Neuronal stem cell (in vitro differentiated cells): ENCODE measurements at regions not wholly inside any gene's neighbourhood (a gene's known extent, or its start where the extent isn't known, plus 50 kb on each side); places are given as distances from the start of the nearest gene placed in this dataset.

Source experiments
- DNase-seq: peaks from one replicate; pipeline ENCODE4 v3.0.0-alpha.2; 2013; ENCODE audit warnings: low spot score
- H2AFZ ChIP-seq: one replicate; pipeline ENCODE4 v1.6.1; 2013; ENCODE audit warnings: mild to moderate bottlenecking, low read length, inconsistent platforms
- H2AK5ac ChIP-seq: 2 replicates; pipeline ENCODE4 v1.6.1; 2013; ENCODE audit warnings: low read depth, mild to moderate bottlenecking, inconsistent platforms, low read length, moderate library complexity, mixed read lengths
- H2BK120ac ChIP-seq: 2 replicates; pipeline ENCODE4 v1.6.1; 2013; ENCODE audit warnings: low read depth, mild to moderate bottlenecking, inconsistent platforms, low read length, moderate library complexity, mixed read lengths
- H2BK12ac ChIP-seq: one replicate; pipeline ENCODE4 v1.6.1; 2013; ENCODE audit warnings: low read length, inconsistent platforms
- H2BK15ac ChIP-seq: 2 replicates; pipeline ENCODE4 v1.6.1; 2013; ENCODE audit warnings: mild to moderate bottlenecking, low read length, inconsistent platforms, mixed read lengths
- H2BK5ac ChIP-seq: one replicate; pipeline ENCODE4 v1.6.1; 2013; ENCODE audit warnings: inconsistent platforms, mild to moderate bottlenecking, low read length, moderate library complexity
- H3K14ac ChIP-seq: one replicate; pipeline ENCODE4 v1.6.1; 2013; ENCODE audit warnings: low read length, inconsistent platforms
- H3K18ac ChIP-seq: 2 replicates; pipeline ENCODE4 v1.6.1; 2013; ENCODE audit warnings: low read length, inconsistent platforms
- H3K23ac ChIP-seq: 2 replicates; pipeline ENCODE4 v1.6.1; 2013; ENCODE audit warnings: low read depth, mild to moderate bottlenecking, mixed read lengths, low read length, inconsistent platforms; ENCODE audit not compliant: poor library complexity
- H3K27ac ChIP-seq: replicated peaks from 3 replicates; pipeline ENCODE4 v1.5.1; 2013; ENCODE audit warnings: low read length, inconsistent platforms
- H3K27me3 ChIP-seq, 3 experiments: 2 replicates each; pipeline ENCODE4 v1.6.1; 2013; ENCODE audit warnings: low read length in 3 of 3, mild to moderate bottlenecking in 2 of 3, inconsistent platforms in 1 of 3, low read depth in 1 of 3, mixed read lengths in 1 of 3, moderate library complexity in 1 of 3; ENCODE audit not compliant: control insufficient read depth in 3 of 3, insufficient read depth in 3 of 3
- H3K36me3 ChIP-seq, 2 donors: replicated peaks in 1 of 2; 2 replicates each; pipeline ENCODE4 v1.6.1; 2013; ENCODE audit warnings: low read length in 2 of 2; ENCODE audit not compliant: control insufficient read depth in 2 of 2, insufficient read depth in 2 of 2
- H3K4ac ChIP-seq: 2 replicates; pipeline ENCODE4 v1.6.1; 2013; ENCODE audit warnings: inconsistent platforms, mild to moderate bottlenecking, low read length, moderate library complexity
- H3K4me1 ChIP-seq, 2 donors: 1 replicate in 1 of 2; 2 replicates in 1 of 2; pipeline ENCODE4 v1.6.1; 2013; ENCODE audit warnings: low read length in 2 of 2, low read depth in 1 of 2; ENCODE audit not compliant: control insufficient read depth in 2 of 2, insufficient read depth in 1 of 2
- H3K4me2 ChIP-seq: one replicate; pipeline ENCODE4 v1.6.1; 2013; ENCODE audit warnings: mild to moderate bottlenecking, low read length, inconsistent platforms; ENCODE audit not compliant: insufficient read depth, poor library complexity, severe bottlenecking
- H3K4me3 ChIP-seq, 2 donors: 2 replicates each; pipeline ENCODE4 v1.5.1; 2013; ENCODE audit warnings: low read length in 2 of 2, mild to moderate bottlenecking in 2 of 2, inconsistent platforms in 1 of 2, moderate library complexity in 1 of 2
- H3K79me1 ChIP-seq: one replicate; pipeline ENCODE4 v1.6.1; 2013; ENCODE audit warnings: low read depth, mild to moderate bottlenecking, inconsistent platforms, low read length, moderate library complexity
- H3K9ac ChIP-seq: one replicate; pipeline ENCODE4 v1.6.1; 2013; ENCODE audit warnings: mild to moderate bottlenecking, low read depth, low read length, inconsistent platforms; ENCODE audit not compliant: poor library complexity
- H3K9me3 ChIP-seq, 2 donors: replicated peaks in 1 of 2; 2 replicates each; pipeline versions ENCODE3 to v1.6.1; 2013; ENCODE audit warnings: low read length in 2 of 2, mild to moderate bottlenecking in 2 of 2, inconsistent platforms in 1 of 2, low read depth in 1 of 2, mixed read lengths in 1 of 2, moderate library complexity in 1 of 2; ENCODE audit not compliant: control insufficient read depth in 2 of 2, insufficient read depth in 1 of 2
- H4K8ac ChIP-seq: one replicate; pipeline ENCODE4 v1.6.1; 2013; ENCODE audit warnings: low read depth, mild to moderate bottlenecking, inconsistent platforms, low read length, moderate library complexity
- H4K91ac ChIP-seq: one replicate; pipeline ENCODE4 v1.6.1; 2013; ENCODE audit warnings: low read length, low read depth, mild to moderate bottlenecking, inconsistent platforms; ENCODE audit not compliant: poor library complexity
- WGBS, 2 donors: extraction: QIAGEN DNeasy Blood & Tissue Kit; methylation state at CpG; one replicate each; pipeline ENCODE4 v1.1.7; 2013; ENCODE audit warnings: missing lambda C conversion rate in 2 of 2, mixed read lengths in 1 of 2; ENCODE audit not compliant: insufficient read length in 2 of 2, insufficient replicate concordance in 1 of 2; ENCODE audit errors: extremely low coverage in 2 of 2; 5-methylcytosine and 5-hydroxymethylcytosine counted together

DNA sequence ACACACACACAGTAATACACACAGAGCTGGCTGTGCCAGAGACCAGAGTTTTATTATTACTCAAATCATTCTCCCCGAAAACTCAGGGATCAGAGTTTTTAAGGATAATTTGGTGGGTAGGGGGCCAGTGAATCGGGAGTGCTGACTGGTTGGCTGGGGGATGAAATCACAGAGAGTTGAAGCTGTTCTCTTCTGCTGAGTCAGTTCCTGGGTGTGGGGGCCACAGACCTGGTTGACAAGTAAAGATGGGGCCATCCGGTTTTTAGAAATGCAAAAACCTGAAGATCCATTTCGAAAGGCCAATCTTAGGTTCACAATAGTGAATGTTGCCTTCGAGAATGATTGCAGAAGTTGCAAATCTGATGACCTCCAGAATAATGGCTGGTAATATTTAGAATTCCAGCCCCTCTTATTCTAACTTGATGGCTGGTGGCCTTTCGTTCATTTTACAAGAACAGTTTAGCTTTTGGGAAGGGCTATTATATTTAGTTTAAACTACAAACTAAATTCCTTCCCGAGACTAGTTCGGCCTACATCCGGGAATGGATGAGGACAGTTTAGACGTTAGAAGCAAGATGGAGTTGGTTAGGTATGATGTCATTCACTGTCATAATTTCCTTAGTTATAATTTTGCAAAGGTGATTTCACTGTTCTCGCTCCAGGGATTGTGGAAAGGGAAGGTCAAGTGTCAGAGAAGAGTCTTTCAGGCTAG lies 123.2 kb downstream of the KCNJ18 start:
- WGBS, 2 donors, result no CpG with 5 or more reads among the region's 11 CpGs
- H3K9me3 ChIP-seq, result peaks cover 0 to 24% of the 10 kb centered on the region in 2 donors

GRCh38 chr17:21816592-21817567 lies 124.6 kb downstream of the KCNJ18 start:
- Histone ChIP-seq H2BK15ac (no peak overlapping the region), H3K9ac (no peak overlapping the region), H3K36me3 (no peaks in the 10 kb centered on the region), H3K79me1 (no peaks in the 10 kb centered on the region), H2BK120ac (no peak overlapping the region), H3K18ac (no peak overlapping the region), H3K27ac (no peak overlapping the region), H3K4me2 (no peak overlapping the region), H2BK5ac (no peak overlapping the region), H3K14ac (no peak overlapping the region), H3K4ac (no peak overlapping the region), H3K4me3 (no peak overlapping the region), H2AK5ac (no peak overlapping the region), H4K8ac (no peak overlapping the region), H3K9me3 (peaks cover 0 to 28% of the 10 kb centered on the region in 2 donors), H4K91ac (no peak overlapping the region), H3K4me1 (no peaks in the 10 kb centered on the region), H3K23ac (no peak overlapping the region), H3K27me3 (peaks cover 2 to 3% (median 3%) of the 10 kb centered on the region in 3 experiments), H2BK12ac (no peak overlapping the region), H2AFZ (no peak overlapping the region)
- WGBS, 2 donors, result no CpG with 5 or more reads among the region's 15 CpGs
- no peak for DNase-seq

More for the DNA sequence above, 123.2 kb downstream of the KCNJ18 start:
- H2BK12ac ChIP-seq, result no peak overlapping the region
- no peak overlapping the region for H3K23ac ChIP-seq
- H3K14ac ChIP-seq, result no peak overlapping the region
- no peaks in the 10 kb centered on the region for H3K4me1 ChIP-seq
- H4K91ac ChIP-seq, result no peak overlapping the region
- no peak overlapping the region for H4K8ac ChIP-seq
- no peak overlapping the region for H3K4ac ChIP-seq
- H3K9ac ChIP-seq, result no peak overlapping the region
- no peaks in the 10 kb centered on the region for H3K79me1 ChIP-seq
- H2BK5ac ChIP-seq, result no peak overlapping the region
- H3K18ac ChIP-seq, result no peak overlapping the region
- no peak overlapping the region for H2BK120ac ChIP-seq
- peak overlapping the region in 1 of 2 donors; percentile 49 for H3K4me3 ChIP-seq
- peaks cover 2 to 3% (median 3%) of the 10 kb centered on the region in 3 experiments for H3K27me3 ChIP-seq
- H2BK15ac ChIP-seq, result no peak overlapping the region
- H3K36me3 ChIP-seq, result no peaks in the 10 kb centered on the region
- no peak overlapping the region for H2AK5ac ChIP-seq
- DNase-seq, result no peak
- H2AFZ ChIP-seq, result no peak overlapping the region
- no peak overlapping the region for H3K27ac ChIP-seq
- no peak overlapping the region for H3K4me2 ChIP-seq

GRCh38 chr17:21817791-21818364 lies 125.6 kb downstream of the KCNJ18 start:
- Histone ChIP-seq H2BK120ac (no peak overlapping the region), H2AK5ac (no peak overlapping the region), H2AFZ (no peak overlapping the region), H3K9me3 (peaks cover 0 to 30% of the 10 kb centered on the region in 2 donors), H3K36me3 (no peaks in the 10 kb centered on the region), H4K8ac (no peak overlapping the region), H3K4ac (no peak overlapping the region), H3K27ac (no peak overlapping the region), H3K4me3 (no peak overlapping the region), H3K4me1 (no peaks in the 10 kb centered on the region), H3K9ac (no peak overlapping the region), H4K91ac (no peak overlapping the region), H3K4me2 (no peak overlapping the region), H2BK12ac (no peak overlapping the region), H3K18ac (no peak overlapping the region), H3K14ac (no peak overlapping the region), H3K27me3 (peaks cover 2 to 3% (median 3%) of the 10 kb centered on the region in 3 experiments), H3K23ac (no peak overlapping the region), H2BK5ac (no peak overlapping the region), H3K79me1 (no peaks in the 10 kb centered on the region), H2BK15ac (no peak overlapping the region)
- WGBS, 2 donors, result no CpG with 5 or more reads among the region's 7 CpGs
- DNase-seq, result no peak

DNA sequence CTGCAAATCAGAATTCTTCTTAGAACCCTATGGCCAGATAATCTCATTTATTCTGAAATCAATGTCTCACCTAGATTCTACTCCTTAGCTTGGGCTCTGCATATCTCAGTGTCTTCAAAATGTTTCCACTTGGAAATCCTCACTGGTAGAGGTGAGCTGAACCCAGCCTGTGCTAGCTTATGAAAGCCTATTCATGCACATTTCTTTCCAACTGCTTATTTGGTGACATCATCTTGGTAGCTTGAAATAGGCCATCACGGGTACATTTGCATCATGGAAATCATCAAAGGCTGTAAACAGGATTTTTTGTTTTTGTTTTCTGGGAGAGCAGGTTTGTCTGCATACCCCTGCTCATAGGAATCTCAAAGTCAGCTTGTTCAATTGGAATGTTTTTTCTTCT lies 130.8 kb downstream of the KCNJ18 start:
- H3K9ac ChIP-seq, result no peak overlapping the region
- H3K23ac ChIP-seq, result no peak overlapping the region
- no peak overlapping the region for H2BK5ac ChIP-seq
- WGBS, 2 donors, result no CpG with 5 or more reads among the region's 1 CpG
- H3K18ac ChIP-seq, result no peak overlapping the region
- H4K8ac ChIP-seq, result no peak overlapping the region
- H3K9me3 ChIP-seq, result peaks cover 0 to 21% of the 10 kb centered on the region in 2 donors
- no peak overlapping the region for H4K91ac ChIP-seq
- H2AFZ ChIP-seq, result no peak overlapping the region
- no peak overlapping the region for H2BK120ac ChIP-seq
- no peak overlapping the region for H3K14ac ChIP-seq
- H2BK15ac ChIP-seq, result no peak overlapping the region
- no peaks in the 10 kb centered on the region for H3K4me1 ChIP-seq
- H3K27ac ChIP-seq, result no peak overlapping the region
- H3K79me1 ChIP-seq, result no peaks in the 10 kb centered on the region
- DNase-seq, result no peak
- H3K27me3 ChIP-seq, result no peaks in the 10 kb centered on the region
- no peak overlapping the region for H2BK12ac ChIP-seq
- H3K4me3 ChIP-seq, result no peak overlapping the region
- no peak overlapping the region for H3K4me2 ChIP-seq
- H3K36me3 ChIP-seq, result no peaks in the 10 kb centered on the region
- no peak overlapping the region for H2AK5ac ChIP-seq
- no peak overlapping the region for H3K4ac ChIP-seq
